Erythroblast (primary cell): ENCODE measurements at regions not wholly inside any gene's neighbourhood (a gene's known extent, or its start where the extent isn't known, plus 50 kb on each side); places are given as distances from the start of the nearest gene placed in this dataset.

ENCODE experiments used
- GATA1 ChIP-seq: IDR thresholded peaks from 2 replicates; pipeline ENCODE4 v1.6.1; 2011; ENCODE audit warnings: low read depth, mild to moderate bottlenecking, control low read depth, low read length, moderate library complexity
- POLR2A ChIP-seq: IDR thresholded peaks from 2 replicates; pipeline ENCODE4 v1.6.1; 2011; ENCODE audit warnings: mild to moderate bottlenecking, low read length

GRCh38 chr16:35868630-35869029 lies 2409.2 kb downstream of the TP53TG3F start:
- TF ChIP-seq POLR2A (no peak), GATA1 (no peak)
